A549 (cell line): ENCODE measurements at regions not wholly inside any gene's neighbourhood (a gene's known extent, or its start where the extent isn't known, plus 50 kb on each side); places are given as distances from the start of the nearest gene placed in this dataset.

ENCODE experiments used
- CBX2 ChIP-seq: fragments of 200-600 bp; sonication (generic); IDR thresholded peaks from 2 replicates; pipeline ENCODE4 v1.6.1; 2016; ENCODE audit warnings: low read depth, mild to moderate bottlenecking, borderline replicate concordance
- CTCF ChIP-seq: fragments of >200 bp; sonication (Bioruptor Twin); formaldehyde crosslinking; IDR thresholded peaks from 3 replicates; pipeline ENCODE4 v1.5.1; 2016
- EHMT2 ChIP-seq: fragments of 200-600 bp; sonication (generic); IDR thresholded peaks from 2 replicates; pipeline ENCODE4 v1.6.1; 2016; ENCODE audit warnings: antibody characterized with exemption, low read depth, mild to moderate bottlenecking, moderate library complexity
- KDM1A ChIP-seq: fragments of 200-600 bp; sonication (generic); IDR thresholded peaks from 2 replicates; pipeline ENCODE4 v1.6.1; 2016; ENCODE audit warnings: low read depth, mild to moderate bottlenecking
- KDM5A ChIP-seq: fragments of 200-600 bp; sonication (generic); IDR thresholded peaks from 2 replicates; pipeline ENCODE4 v1.6.1; 2016; ENCODE audit warnings: antibody characterized with exemption, mild to moderate bottlenecking
- NR3C1 ChIP-seq: fragments of >200 bp; sonication (Bioruptor Twin); formaldehyde crosslinking; IDR thresholded peaks from 3 replicates; pipeline ENCODE4 v1.6.1; 2017
- POLR2A ChIP-seq: IDR thresholded peaks from 2 replicates; pipeline ENCODE4 v1.6.1; 2012; ENCODE audit warnings: mild to moderate bottlenecking, low read length

GRCh38 chr13:65530688-65531087 is 1699.4 kb downstream of the PCDH9 start:
- TF ChIP-seq KDM1A (no peak), CBX2 (no peak), CTCF (no peak), KDM5A (no peak), NR3C1 (no peak), POLR2A (no peak), EHMT2 (no peak)
